NK-92 treated with Interleukin-12 subunit alpha and Interleukin-12 subunit beta, amount 100 ng/mL, for 24 hours (cell line): ENCODE measurements at regions not wholly inside any gene's neighbourhood (a gene's known extent, or its start where the extent isn't known, plus 50 kb on each side); places are given as distances from the start of the nearest gene placed in this dataset.
"Not testable (repeated sequence)": the region's sequence is repeated elsewhere in the genome, so short reads cannot be mapped to it uniquely, and the experiment has no call there.

Source experiments
- DNase-seq: peaks from one replicate; lab custom pipeline; 2025; lab: John Stamatoyannopoulos, UW

- no peak for DNase-seq
Measured at GRCh38 chr10:2246747-2247146, 509.4 kb upstream of the ADARB2 start.

DNA sequence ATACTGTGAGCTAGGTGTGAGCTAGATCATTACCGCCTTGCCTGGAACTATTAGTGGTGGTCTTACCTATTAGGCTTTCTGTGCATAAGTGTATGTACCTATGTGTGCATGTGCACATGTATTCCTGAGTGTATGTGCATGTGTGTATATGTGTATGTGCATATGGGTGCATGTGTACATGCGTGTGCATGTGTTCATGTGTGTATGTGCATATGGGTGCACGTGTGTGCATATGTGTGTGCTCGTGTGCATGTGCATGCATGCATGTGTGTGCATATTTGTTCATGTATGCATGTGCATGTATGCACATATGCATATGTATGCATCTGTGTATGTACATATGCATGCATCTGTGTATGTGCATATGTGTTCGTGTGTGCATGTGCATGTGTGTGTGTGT lies 508.3 kb upstream of the ADARB2 start:
- no peak for DNase-seq

GRCh38 chr10:2244471-2244870 lies 507.1 kb upstream of the ADARB2 start:
- DNase-seq, result no peak

DNA sequence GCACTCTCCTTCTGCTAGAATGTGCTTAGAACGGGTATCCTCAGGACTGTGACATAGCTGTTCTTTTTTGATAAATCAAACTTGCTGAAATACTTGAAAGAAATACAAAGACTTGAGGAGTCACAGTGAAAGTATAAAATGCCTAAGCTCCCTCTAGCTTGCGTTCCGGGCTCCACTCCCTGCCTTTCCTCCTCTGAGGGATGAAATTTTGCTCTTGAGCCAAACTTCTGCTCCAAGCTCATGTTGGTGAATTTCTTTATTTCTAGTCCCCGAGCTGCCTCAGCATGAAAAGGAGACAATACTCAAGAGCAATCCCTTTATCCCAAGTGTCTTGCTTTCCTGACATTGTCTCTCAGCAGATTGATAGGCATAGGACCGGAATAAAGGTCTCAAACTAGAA lies 499.6 kb upstream of the ADARB2 start:
- DNase-seq, result no peak

DNA sequence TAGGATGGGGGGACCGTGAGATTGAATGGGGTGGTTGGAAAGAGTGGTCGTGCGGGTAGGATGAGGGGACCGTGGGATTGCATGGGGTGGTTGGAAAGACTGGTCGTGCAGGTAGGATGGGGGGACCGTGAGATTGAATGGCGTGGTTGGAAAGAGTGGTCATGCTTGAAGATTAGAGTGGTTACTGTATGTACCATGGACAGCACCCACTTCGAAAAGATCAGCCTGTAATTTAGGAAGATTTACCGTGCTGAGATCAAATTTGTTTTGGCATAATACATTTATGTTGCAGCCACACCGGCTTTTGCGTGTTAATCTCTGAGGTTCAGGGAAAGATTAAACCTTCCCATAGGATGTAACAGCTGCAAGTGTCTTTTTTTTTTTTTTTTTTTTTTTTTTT lies 495.2 kb upstream of the ADARB2 start:
- DNase-seq, result no peak

DNA sequence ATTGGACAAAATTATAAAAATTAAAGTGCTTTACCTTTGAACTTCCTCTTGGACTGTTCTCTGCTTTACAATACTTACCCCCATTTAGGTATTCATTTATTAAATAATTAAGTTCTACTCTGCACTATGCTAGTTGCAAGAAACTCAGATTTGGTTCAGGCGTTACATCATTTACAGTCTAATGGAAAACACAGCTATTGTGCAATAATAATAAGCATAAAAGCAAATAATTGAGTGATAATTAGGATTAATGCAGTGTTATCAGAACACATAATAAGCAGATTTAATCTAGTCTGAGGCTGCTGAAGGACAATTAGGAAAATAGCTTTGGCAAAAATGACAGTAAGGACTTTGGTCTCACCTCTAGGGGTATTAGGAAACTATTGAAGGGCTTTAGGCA lies 493.2 kb upstream of the ADARB2 start:
- no peak for DNase-seq

GRCh38 chr10:2228320-2228901 lies 491.1 kb upstream of the ADARB2 start:
- no peak for DNase-seq

GRCh38 chr10:2225609-2226008 lies 488.3 kb upstream of the ADARB2 start:
- DNase-seq, result no peak

DNA sequence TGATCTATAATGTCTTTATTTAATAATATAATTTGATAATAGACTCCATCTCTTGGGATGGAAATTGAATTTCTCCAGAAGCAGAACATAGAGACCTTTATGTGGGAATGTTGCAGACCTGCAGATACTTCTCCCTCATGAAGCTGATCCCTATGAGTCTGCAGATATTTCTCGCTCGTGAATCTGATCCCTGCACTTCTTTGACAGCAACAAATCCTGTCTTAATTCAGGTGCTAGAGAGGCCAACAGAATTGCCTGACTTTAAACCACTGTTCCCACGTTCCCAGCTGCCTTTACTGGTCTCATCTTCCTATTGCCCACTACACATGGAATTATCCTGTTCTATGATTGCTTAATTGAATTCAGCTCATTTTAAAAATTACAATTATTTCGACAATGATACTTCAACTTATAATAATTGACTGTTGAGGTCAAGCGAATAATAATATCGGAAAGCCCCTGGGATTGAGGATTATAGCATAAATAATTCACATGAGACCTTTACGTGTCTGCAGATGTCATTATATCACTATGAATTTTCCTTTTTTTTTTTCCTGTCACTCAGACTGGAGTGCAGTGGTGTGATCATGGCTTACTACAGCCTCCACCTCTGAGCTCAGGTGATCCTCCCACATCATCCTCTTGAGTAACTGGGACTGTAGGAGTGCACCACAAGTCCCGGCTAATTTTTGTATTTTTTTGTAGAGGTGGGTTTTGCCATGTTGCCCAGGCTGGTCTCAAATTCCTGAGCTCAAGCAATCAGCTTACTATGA lies 486.4 kb upstream of the ADARB2 start:
- DNase-seq, result no peak

GRCh38 chr10:2222631-2223030 lies 485.3 kb upstream of the ADARB2 start:
- DNase-seq, result no peak

DNA sequence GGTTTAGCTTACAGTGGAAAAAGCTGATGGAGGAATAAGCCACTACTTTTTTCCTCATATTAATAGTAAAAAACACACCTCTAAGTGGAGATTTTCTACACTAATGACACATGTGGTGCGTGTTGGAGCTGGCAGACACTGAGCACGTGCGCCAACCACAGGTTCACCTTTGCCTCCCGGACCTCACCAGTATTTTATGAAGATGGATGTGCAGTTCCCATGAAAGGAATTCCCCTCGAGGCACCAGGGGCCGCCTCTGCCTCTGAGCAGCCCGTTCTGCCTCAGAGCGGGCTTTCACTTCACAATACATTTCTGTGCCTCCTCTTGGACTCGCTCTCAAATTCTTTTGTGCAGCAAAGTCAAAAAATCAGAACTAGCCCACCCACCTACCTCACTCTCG lies 477.5 kb upstream of the ADARB2 start:
- no peak for DNase-seq

DNA sequence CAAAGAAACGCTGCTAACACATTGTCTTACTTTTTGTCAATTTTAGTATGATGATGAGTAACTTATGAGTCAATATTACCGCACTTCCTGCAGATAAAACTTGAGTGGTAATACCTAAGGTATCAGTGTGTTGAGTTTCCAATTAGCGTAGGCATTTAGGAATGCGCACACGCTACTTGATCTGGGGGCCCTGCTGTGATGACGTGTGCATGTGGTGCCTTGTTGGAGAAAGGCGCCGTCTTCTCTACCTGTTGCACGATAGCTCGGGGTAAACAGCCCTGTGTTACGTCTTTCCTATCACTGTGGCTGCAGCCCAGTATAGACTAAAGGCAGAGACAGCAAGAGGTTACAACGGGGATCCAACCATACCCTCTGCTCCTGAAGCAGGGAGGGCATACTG lies 476.8 kb upstream of the ADARB2 start:
- DNase-seq, result no peak

DNA sequence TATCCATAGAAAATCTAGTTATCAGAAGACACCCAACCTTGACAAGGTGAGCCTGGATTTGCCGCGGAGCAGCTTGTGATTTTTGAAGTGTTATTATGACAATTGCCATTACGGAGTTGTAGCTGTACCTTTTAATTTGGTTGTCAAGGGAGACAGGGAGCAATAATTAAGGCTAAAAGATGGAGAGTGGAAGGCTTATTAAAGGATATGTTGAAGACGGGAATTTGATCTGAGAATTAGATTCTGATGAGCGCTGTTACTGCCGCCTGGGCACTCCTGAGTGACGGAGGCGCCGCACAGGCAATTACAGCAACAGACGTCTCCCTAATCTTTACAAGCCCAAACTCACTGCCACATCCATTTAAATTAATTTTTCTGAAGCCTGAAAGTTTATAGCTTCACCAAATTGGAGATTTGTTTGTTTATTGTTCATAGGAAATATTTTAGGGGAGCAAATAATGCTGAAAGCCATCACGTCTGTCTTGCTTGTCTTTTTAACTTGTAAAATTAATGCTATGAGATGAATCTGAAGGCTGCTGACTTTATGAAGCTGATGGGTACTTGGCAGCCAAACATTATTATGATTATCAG lies 475.0 kb upstream of the ADARB2 start:
- no peak for DNase-seq

- no peak for DNase-seq
Measured at GRCh38 chr10:2210088-2210487, 472.8 kb upstream of the ADARB2 start.

DNA sequence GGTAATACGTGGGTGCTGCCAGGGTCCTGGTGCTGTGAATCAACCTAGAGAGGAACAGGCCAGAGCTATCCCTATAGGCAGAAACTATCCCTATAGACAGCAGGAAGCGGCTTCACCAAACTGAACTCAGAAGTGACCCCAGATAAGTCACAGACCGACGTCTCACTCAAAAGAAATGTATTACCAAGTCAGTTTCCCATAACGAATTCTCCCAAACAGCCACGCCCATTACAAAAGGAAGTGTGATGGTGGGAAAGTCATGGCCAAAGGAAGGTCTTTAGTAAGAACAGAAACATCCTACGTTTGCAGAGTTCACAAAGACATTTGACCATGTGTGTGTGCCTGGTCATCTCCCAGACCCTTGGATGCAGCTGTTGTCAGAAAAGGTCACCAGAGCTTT lies 470.8 kb upstream of the ADARB2 start:
- DNase-seq, result no peak

GRCh38 chr10:2207246-2207922 lies 470.1 kb upstream of the ADARB2 start:
- DNase-seq, result no peak

GRCh38 chr10:2205406-2205805 lies 468.1 kb upstream of the ADARB2 start:
- no peak for DNase-seq

DNA sequence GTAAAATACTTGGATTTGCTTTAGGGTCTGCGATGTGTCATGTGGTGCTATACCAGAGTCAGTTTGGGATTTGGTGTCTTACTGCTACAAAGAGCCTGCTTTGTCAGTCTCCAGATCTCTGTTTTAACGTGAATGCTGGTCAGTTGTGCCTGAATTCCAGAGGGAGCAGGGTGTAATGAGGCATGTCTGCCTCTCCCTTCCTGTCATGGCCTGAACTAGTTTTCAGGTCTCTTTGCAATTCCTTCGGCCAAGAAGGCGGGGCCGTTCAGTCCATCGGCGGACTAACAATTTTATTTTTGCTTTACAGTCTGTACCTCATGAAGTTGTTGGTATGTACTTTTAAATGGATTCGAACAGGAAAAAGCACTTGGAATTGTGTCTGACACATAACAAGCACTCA lies 465.1 kb upstream of the ADARB2 start:
- no peak for DNase-seq

- no peak for DNase-seq
Measured at GRCh38 chr10:2201534-2202099, 464.3 kb upstream of the ADARB2 start.

DNA sequence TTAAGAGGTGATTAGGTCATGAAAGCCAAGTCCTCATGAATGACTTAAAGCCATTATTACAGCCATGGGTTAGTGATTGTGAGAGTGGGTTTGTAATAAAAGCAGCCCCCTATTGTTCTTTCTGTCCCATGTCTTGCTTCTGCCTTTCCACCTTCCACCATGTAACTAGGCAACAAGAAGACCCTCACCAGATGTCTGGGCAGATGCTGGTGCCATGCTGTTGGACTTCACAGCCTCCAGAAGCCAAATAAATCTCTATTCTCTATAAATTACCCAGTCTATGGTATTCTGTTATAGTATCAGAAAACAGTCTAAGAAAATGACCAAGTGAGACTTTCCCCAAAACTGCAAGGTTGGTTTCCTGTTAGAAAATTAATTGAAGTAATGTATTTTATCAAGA lies 460.3 kb upstream of the ADARB2 start:
- DNase-seq, result no peak

- no peak for DNase-seq
Measured at GRCh38 chr10:2196272-2196671, 458.9 kb upstream of the ADARB2 start.

GRCh38 chr10:2189356-2189755 lies 452.0 kb upstream of the ADARB2 start:
- not testable (repeated sequence) for DNase-seq

- no peak for DNase-seq
Measured at GRCh38 chr10:2188371-2188770, 451.0 kb upstream of the ADARB2 start.
